ENCODE measurements at regions not wholly inside any gene's neighbourhood (a gene's known extent, or its start where the extent isn't known, plus 50 kb on each side); places are given as distances from the start of the nearest gene placed in this dataset.

DNA sequence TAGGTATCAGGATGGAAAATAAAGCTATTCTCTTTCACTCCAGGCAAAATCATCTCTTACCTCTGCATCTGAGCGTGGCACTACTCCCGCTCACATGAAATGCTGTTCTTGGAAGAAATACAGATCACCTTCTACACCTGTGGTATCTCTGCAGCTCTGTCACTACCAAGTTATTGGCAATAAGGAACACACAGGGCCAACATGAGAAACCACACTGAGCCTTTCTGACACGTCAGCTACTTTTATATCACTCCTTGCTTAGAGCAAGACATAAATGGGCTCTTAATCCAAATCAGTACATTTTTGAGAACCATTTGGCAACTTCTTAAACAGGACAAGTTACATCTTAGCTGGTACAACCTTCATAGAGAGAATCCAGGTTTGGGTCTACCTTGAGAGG, 101.8 kb upstream of the GUCY1A1 start:
- TF ChIP-seq, protein P1, sequence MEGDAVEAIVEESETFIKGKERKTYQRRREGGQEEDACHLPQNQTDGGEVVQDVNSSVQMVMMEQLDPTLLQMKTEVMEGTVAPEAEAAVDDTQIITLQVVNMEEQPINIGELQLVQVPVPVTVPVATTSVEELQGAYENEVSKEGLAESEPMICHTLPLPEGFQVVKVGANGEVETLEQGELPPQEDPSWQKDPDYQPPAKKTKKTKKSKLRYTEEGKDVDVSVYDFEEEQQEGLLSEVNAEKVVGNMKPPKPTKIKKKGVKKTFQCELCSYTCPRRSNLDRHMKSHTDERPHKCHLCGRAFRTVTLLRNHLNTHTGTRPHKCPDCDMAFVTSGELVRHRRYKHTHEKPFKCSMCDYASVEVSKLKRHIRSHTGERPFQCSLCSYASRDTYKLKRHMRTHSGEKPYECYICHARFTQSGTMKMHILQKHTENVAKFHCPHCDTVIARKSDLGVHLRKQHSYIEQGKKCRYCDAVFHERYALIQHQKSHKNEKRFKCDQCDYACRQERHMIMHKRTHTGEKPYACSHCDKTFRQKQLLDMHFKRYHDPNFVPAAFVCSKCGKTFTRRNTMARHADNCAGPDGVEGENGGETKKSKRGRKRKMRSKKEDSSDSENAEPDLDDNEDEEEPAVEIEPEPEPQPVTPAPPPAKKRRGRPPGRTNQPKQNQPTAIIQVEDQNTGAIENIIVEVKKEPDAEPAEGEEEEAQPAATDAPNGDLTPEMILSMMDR (optimal IDR thresholded peaks at IDR 0.05 in 1 of 3, IDR thresholded peaks at IDR 0.05 in 1 of 3, conservative IDR thresholded peaks at IDR 0.05 in 1 of 3; ENCODE audit: extremely low read depth in 1 of 3, insufficient read depth in 2 of 3, low read length in 3 of 3), result no peak
- no peak for TF ChIP-seq EZH2 (IDR thresholded peaks at IDR 0.05; ENCODE audit: low read length)
